ENCODE measurements at regions not wholly inside any gene's neighbourhood (a gene's known extent, or its start where the extent isn't known, plus 50 kb on each side); places are given as distances from the start of the nearest gene placed in this dataset.
A peak's percentile ranks its signal among the peaks of the same experiment; 100 is the strongest.

DNA sequence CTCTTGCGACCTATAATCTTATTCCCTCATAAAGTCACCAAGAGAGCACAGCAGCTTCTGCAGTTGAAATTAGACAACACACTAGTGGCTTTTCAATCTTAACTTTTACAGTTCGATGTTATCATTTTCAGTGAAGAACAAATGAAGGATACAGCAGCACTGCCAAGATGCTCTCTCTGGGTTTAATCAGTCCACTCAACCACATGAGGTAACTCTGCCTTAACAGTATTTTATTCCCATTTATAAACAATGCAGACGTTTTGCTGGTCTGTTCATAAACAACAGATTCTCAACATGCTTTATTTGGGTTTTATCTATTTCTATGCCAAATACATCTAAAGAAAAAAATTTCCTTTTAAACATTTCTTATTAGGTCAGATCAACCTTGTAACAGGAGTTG lies 646.0 kb upstream of the FAM241A start:
- DNase-seq (ENCODE audit: low spot score) = no peak

DNA sequence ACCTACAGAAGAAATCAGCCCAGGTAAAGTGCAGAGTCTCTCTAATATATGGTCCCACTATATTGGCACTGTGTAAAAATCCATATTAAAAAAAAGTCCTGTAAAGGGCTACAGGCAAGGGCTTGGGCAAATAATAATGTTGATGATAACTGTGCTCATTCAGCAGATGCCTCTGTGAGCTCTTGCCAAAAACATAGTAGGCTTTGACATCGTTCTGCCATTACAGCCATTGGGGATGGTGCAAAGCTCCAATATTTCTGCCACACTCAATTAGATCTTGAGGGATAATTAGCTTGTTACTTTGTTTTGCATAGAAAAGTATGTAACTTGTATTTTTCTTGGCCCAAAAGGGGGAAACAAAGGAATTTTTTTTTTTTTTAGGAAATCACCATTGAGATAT lies 645.5 kb upstream of the FAM241A start:
- no peak for DNase-seq (ENCODE audit: low spot score)

DNA sequence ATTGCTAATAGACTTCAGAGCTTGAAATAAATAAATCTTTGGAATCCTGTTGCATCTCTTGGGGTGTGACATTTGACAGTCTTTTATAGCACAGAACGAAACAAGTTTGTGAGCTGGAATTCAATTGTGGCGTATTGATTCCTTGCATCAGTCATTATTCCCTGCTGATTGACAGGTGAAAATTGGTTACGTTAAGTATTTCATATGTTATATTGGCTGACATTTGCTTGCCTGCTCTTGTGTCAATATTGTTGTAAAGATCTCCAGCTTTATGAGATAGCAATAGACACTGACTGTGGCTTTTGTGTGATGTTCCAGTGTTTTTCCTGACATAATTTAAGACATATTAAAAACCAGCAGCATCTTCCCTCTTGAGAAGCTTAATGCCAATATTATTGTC lies 644.4 kb upstream of the FAM241A start:
- no peak for DNase-seq (ENCODE audit: low spot score)

DNA sequence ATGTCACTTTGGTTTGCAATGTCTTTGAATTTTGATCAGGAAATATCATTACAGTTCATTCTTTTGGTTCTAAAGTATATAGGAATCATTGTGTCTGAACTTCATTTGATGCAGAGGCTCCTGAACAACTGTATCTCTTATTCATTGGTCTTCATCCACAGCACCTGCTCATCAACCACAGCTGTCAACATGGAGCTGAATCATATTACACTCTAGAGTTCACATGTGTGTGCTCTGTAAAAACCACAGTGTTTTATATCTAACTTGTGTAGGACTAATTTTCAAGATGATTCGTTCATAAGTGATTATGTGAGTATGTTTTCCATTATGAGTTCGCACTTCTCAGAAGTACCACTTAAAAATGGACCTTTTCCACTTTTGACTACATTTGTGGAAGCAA lies 643.3 kb upstream of the FAM241A start:
- no peak for DNase-seq (ENCODE audit: low spot score)

DNA sequence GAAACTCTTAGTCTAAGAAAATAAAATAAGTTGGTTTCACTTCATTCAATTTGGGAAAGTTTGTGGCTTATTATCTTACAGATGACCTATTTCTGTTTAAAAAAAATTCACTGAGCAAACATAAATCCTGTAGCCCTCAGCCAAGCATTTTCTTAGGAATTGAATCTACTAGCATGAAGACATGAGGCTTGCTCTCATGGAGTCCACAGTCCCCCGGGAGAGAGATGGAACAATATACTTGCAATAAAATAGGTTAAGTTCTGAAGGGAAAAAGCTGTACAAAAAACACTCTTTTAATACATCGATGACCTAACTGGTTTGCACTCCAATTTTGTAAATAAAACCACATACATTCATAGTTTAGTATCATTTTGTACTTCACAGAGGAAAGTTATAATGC lies 642.6 kb upstream of the FAM241A start:
- DNase-seq (ENCODE audit: low spot score) = no peak

DNA sequence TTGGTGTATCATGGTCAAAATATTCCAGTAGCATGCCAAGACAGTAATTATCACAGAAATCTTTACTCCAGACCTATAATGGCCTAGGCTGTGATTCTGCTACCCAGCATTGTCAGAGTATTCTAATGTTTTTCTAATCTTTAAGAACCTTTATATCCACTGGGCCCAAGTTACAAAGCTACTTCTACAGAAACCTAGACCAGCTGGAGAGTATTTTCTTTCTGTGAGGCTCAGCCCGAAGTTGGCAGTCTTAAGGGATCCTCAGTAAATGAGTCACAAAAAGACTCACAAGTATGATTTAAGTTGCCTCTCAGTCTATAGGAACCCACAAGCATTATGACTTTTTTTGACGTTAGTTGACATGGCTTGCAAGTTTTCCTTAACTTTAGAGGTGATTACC lies 638.5 kb upstream of the FAM241A start:
- DNase-seq (ENCODE audit: low spot score) = no peak

DNA sequence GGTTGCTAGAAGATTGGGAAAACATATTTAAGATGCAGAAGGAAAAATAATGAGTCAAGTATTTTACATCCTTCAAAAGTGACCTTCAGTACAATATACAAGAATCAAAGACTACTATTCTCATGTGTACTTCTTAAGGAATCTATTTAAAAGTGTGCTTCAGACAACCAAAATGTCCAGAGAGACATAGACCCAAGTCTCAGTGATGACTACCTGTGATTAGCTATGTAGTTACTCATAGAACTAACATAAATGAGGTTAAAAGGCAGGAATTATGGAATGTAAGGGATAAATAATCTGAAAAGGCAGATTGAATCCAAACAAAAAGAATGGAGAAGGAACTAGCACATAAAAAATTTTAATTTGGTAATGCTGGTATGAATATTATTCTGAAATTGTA lies 634.7 kb upstream of the FAM241A start:
- DNase-seq (ENCODE audit: low spot score) = no peak

DNA sequence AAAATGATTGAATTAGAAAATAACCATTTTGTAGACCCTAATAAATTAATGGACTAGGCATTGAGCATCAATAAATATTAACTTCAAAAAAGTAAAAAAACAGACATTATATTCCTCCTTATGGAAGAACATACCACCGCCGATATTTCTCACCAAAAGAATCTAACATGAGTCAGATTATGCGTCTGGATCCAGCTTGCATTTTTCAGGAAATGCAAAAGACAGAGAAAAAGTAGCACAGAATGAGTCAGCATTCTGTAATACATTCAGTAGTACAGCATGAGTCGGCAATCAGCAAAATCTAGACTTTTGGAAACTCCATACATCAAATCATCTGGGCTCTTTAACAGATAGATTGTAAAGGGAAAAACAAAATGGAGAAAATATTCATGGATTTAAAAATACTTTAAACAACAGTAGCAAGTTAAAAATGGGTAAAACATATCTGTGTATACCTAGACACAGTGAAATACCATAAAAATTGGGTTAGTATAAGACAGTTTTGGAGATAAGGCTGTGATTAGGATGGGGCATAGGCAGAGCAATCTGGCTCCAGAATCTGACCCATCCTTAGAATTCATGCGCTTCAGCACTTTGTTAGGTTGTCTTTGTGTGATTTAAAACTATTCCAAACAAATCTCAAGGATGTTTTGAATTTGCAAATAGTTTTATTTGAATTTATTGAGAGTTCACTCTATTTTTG lies 633.0 kb upstream of the FAM241A start:
- peak; percentile 8 for DNase-seq (ENCODE audit: low spot score)

DNA sequence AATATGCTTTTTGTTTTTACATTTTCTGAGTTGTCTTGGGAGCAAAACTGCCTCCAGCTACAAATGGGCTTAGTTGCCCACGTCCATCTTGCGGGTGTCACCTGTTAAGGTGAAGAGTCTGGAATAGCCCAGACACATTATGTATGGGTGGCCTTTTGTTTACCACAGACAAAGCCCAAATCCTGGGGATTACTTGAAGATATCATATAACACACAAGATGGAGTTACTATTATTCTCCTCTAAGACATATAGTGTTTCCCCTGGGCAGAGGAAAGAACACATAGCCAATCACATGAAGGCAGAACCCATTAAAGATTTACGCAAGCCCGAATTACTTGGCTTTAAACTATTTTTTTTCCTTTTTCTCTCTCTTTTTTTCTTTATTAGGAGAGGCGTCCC lies 625.6 kb upstream of the FAM241A start:
- DNase-seq (ENCODE audit: low spot score) = no peak

DNA sequence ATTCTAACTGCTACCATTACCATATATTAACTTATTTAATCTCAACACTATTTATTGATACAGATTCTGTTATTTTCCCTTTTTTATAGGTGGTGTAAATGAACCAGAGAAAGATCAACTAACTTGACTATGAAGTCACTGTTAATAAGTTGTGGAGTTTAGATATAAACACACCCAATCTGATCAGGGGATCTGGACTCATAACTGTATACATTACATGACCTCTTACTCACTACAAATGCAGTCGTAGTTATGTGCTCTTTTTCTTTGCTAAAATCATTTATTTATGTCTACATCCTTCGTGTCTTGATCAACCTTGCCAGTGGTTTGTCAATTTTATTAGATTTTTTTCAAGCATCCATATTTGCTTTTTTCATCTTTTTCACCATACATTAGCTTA lies 614.8 kb upstream of the FAM241A start:
- no peak for DNase-seq (ENCODE audit: low spot score)

DNA sequence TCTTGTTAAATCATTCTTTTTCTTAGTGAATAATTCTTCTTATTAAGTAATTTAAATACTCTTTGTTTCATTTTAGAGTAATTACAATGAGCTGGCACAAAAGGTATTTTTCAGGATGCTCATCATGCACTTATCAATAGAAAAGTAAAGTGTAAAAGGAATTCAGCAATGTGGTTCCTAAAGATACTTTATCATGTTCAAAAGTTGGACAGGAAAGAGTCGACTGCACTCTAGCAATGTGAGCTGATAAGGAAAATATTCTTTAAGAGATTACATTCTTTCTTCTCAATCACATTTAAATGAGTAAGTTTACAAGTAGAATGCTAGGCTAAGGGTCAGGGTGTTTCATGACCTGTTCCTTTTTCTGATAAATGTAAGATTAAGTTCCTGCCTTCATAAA lies 609.5 kb upstream of the FAM241A start:
- no peak for DNase-seq (ENCODE audit: low spot score)

DNA sequence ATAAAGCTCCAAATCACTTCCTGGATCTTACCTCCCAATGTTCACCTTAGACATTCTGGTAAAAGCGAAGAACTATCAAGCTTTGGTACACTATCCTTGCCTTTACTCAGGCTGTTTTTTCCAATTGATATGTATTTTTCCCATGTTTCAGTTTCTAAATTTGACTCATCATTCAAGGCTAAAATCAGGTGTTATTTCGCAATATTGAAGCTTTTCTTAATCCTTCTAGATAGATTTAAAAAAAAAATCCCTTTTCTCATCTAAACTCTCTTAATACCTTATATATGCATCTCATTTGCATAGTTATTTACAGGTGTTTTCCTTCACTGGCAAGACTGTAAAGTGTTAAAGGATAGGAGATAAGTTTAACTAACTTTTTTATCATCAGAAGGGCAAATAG lies 608.1 kb upstream of the FAM241A start:
- DNase-seq (ENCODE audit: low spot score) = no peak

DNA sequence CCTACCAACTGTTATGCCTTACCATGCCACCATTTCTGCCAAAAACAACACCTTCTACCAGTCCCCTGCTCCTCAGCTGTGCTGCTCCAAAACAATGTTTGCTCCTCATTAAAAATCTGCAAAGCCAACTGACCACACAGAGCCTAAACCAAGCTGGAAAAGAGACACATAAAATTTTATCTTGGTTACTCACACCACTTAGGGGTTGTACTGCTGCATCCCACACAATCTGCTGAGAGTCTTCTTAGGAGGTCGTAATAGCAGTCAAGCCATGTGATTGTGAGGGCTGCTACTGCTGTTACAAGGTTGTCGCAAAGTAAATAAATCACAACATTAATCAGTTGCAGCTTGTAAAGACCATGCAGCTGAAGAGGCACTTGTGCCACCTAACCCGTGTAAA lies 607.4 kb upstream of the FAM241A start:
- no peak for DNase-seq (ENCODE audit: low spot score)

DNA sequence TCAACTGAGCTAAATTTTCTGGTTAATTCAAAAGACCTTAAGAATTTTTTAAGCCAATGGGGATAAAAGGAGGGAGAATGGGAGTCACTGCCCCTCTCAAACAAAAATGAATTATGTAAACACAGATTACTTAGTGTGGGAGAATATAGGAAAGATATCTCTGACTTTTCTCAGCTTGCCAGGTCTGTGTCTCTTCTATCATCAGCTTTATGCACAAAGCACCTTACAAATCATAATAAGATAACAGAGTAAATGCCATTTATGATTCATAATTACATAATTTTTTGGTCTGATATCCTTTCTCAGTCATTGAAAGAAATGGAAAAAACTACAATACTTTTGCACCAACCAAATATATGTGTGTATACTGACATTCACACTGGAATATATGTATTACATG lies 604.6 kb upstream of the FAM241A start:
- no peak for DNase-seq (ENCODE audit: low spot score)

DNA sequence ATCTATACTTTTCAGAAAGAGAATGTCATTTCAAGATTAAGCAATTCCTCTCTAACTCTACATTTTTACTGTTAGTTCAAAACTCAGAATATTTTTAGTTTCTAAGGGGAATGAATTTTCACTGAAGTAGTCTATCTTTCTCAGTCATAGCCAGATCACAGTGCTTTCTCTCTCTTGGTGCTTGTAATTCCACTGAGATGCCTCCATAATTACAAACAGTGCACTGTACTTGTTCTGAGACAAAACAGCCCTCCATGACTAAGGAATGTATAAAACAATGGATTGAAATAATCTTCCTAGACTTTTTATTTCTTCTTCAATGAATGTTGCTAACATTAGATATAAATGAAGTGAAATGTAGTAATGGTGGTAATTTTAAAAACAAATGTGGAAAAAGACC lies 603.2 kb upstream of the FAM241A start:
- DNase-seq (ENCODE audit: low spot score) = no peak

DNA sequence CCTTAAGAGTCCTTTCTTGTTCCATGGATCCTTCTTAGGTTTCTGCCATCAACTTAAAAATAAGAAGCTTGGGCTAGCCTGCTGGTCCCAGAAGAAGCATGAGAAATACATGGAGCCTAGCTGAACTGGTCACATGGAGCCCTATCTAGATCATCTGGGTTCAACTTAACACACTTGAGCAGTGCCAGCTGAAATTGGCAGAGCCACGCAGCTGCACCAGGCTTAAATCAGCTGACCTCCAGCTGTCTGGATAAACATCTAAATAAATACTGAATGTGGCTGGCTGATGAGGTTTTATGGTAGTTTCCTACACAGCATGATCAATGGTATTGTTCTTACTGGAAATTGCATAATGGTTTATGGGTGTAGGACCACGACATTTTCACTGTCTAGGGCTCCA lies 598.4 kb upstream of the FAM241A start:
- no peak for DNase-seq (ENCODE audit: low spot score)

DNA sequence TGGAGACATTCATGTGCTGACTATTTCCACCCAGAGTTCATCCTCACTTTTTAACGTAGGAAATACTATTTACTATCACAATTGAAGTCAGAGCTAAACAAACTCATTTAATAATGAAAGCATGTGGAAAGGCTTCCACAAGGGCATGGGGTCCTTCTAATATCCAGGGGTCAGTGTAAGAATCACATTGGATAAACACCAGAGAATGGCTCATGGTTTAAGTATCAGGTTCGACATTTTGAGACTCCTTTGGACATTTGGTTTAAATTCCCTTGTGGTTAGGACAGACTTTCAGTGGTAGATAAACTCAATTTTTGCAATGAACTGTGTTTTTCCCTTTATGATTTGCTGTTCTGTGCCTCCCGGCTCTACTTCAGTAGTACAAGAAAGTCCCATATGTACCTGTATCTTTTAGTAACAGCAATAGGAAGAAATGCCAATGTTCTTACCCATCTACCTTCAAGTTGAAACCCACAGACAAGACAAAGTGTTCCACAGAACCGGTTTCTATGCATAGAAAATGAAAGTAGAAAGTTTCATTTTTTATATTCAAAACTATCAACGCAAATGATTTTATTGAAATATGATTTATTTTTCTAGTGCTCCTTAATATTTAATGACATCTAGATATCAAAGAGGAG lies 589.0 kb upstream of the FAM241A start:
- DNase-seq (ENCODE audit: low spot score) = no peak

DNA sequence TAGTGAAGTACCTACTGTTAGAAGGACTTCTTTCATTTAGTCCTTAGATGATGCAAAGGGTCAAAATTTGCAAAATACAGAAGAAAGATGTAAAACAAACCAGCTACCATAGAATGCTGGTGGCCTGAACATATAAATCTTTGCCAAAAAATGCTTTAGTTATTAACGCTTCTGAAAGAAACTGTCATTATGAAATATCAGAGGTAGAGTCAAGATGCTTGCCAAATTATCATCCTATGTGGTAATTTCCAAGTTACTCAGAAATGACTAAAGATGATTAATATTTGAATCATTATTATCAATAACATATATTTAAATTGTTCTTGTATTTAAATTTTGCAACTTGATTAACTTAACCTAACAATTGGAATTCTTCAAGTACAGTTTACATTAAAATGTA lies 588.4 kb upstream of the FAM241A start:
- no peak for DNase-seq (ENCODE audit: low spot score)

DNA sequence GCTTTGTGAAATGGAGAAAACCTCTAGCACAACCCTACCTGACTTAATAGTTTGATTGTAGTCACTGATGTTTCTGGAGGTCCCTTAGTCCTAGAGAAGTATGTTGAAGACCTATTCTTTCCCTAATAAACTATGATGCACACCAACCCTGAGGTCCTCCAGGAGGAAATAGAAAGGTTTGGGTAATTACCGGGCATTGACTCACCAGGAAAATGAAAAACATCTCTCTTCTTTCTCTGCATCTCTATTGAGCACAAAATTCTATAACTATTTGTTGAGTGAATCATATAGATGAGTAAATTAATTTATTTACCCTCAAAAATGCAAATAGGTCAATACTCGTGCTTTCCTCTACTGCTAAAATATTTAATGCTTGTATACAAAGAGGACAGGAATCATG lies 582.4 kb upstream of the FAM241A start:
- peak; percentile 2 for DNase-seq (ENCODE audit: low spot score)

DNA sequence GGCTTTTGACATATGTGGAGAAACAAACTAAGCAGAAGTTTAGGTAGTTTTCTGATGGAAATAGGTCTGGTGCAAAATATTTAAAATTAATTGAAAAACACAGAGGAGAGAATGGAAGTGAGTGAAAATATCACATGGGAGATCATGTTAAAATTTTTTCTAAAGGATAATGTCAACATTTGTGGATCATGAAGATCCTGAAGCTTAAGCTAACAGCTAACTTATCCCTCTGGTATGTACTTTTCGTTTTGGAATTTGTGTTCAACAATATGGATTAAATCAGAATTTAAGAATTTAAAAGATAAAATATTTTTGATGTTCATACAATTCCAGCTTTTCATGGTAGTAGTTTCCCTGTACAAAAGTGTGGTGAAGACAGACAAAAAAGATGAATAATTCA lies 572.8 kb upstream of the FAM241A start:
- DNase-seq (ENCODE audit: low spot score) = no peak

DNA sequence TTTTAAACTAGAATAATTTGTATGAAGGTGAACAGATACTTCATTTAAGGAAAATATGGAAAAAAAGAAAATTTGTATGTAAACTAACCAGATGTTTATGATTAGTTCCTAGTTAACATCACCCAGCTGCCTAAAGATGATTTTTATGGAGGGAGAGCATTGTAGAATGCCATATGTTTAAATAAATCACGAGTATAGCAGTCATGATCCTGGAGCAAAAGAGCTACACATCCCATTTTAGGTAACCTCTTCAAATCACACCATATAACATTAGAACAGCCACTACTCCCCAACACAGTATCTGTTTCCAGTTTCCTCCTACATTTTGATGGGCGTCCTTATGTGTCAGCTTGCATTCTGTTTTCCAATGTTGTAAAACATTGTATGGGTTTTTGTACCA lies 571.9 kb upstream of the FAM241A start:
- no peak for DNase-seq (ENCODE audit: low spot score)

DNA sequence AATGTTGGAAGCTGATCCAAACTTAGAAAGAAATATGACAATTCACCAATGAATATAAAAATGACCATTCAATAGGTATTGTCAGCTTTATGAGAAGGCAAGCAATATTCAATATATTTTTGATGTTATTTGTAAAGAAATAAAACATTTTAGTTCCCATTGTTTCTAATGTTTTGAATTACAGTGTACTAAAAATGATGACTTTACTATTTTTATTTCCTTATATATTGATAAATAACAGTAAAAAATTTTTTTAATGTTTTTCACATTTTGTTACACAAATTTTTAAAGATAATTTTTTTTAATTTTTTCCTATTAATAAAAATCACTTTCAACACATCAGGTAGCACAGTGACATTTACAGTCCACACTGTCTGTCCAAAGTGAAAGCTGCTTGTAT lies 565.5 kb upstream of the FAM241A start:
- DNase-seq (ENCODE audit: low spot score) = no peak

DNA sequence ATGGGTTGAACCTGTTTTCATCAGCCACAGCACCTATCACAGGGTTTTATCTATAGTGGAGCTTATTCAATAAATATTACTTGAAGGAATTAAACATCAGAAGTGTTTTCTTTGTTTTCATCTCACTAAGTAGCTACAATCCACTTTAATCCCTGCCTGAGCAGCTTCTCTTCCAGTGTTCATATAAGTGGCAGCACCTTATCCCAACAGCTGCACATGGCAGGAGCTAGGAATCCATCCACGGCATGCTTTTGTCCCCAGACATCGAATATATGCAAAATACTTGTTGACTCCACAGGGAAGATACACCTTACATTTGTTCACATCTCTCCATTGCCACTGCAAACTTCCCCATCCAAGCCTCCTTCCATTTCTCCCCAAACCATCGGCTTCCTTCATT lies 549.8 kb upstream of the FAM241A start:
- DNase-seq (ENCODE audit: low spot score) = no peak

DNA sequence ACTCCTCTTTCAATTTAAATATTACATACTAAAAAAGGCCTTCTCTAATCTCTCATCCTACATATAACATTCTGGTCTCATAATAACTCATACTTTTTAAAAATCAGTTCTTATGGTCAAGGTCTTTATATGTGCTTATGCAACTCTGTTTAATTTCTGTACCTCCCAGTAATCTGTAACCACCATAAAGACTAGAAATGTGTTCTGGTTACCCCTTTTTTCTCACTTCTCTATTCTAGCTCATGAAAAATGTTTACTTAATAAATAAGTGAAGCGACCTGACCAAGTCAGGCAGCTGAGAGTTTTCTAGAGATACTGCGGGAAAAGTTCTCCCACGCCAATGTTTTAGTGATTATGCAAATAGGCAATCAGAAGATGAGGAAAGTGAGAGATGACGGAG lies 548.8 kb upstream of the FAM241A start:
- no peak for DNase-seq (ENCODE audit: low spot score)

All from COLO829 (cell line).